Thyroid gland (tissue), 4 donors: ENCODE measurements at regions not wholly inside any gene's neighbourhood (a gene's known extent, or its start where the extent isn't known, plus 50 kb on each side); places are given as distances from the start of the nearest gene placed in this dataset.

Source experiments
- POLR2A ChIP-seq, 2 donors: fragments of 450-650 bp; IDR thresholded peaks; one replicate each; pipeline ENCODE4 v1.6.1; 2017; ENCODE audit warnings: antibody characterized with exemption in 2 of 2, mild to moderate bottlenecking in 2 of 2, moderate library complexity in 1 of 2
- TF ChIP-seq, protein P1 (sequence below), 6 experiments: fragments of 200-600 bp in 3 of 6; fragments of 450-650 bp in 3 of 6; sonication (generic) in 3 of 6; IDR thresholded peaks; one replicate each; pipeline ENCODE4 v1.5.1; 2016 to 2019; ENCODE audit warnings: antibody characterized with exemption in 6 of 6, mild to moderate bottlenecking in 2 of 6, inconsistent platforms in 1 of 6, moderate library complexity in 1 of 6

- TF ChIP-seq, protein P1, sequence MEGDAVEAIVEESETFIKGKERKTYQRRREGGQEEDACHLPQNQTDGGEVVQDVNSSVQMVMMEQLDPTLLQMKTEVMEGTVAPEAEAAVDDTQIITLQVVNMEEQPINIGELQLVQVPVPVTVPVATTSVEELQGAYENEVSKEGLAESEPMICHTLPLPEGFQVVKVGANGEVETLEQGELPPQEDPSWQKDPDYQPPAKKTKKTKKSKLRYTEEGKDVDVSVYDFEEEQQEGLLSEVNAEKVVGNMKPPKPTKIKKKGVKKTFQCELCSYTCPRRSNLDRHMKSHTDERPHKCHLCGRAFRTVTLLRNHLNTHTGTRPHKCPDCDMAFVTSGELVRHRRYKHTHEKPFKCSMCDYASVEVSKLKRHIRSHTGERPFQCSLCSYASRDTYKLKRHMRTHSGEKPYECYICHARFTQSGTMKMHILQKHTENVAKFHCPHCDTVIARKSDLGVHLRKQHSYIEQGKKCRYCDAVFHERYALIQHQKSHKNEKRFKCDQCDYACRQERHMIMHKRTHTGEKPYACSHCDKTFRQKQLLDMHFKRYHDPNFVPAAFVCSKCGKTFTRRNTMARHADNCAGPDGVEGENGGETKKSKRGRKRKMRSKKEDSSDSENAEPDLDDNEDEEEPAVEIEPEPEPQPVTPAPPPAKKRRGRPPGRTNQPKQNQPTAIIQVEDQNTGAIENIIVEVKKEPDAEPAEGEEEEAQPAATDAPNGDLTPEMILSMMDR (IDR thresholded peaks at IDR 0.05): no peak
- TF ChIP-seq POLR2A (IDR thresholded peaks at IDR 0.05): no peak
Measured at GRCh38 chr5:2262620-2263019, 379.9 kb upstream of the IRX4 start.
